PC-3 (cell line): ENCODE measurements at regions not wholly inside any gene's neighbourhood (a gene's known extent, or its start where the extent isn't known, plus 50 kb on each side); places are given as distances from the start of the nearest gene placed in this dataset.

Experiments
- EZH2 ChIP-seq: fragments of 300-600 bp; sonication (generic); IDR thresholded peaks from one replicate; pipeline ENCODE4 v1.6.1; 2017; ENCODE audit warnings: antibody characterized with exemption, mild to moderate bottlenecking, low read length; ENCODE audit not compliant: unreplicated experiment
- TF ChIP-seq, protein P1 (sequence below): fragments of 300-600 bp; sonication (generic); conservative IDR thresholded peaks from 2 replicates; pipeline ENCODE4 v1.5.1; 2017; ENCODE audit warnings: antibody characterized with exemption, low read depth, mild to moderate bottlenecking, low read length

DNA sequence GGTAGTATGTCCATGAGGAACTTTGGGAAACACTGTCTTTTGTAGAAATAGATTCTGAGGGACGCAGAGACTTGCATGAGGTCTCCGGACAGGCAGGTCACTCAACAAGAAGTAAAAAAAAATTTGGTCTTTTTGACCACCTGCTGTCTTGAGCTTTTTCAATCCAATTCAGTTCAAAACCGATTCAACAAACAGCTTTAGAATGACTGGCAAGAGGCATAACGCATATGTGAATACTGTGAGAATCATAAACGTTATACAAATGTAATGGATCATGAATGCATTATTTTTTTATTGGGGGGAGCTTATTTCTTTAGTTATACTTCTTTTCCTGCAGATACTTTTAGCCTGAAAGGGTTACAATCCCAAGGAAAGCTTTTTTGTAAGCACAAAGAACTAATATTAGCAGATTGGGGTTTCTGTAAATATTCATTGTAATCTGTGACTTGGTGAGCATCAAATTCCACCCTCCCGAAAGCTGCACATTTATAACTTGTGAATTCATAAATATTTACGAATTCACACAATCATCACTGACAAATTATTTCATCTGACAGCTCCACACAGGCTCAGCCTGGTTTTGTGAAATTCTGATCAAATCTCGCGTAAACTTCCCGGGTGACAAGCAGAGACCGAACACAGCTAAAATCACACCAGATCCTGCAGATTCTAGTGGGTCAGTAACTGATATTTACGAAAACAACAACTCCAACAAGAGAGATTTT lies 507.7 kb downstream of the MN1 start:
- TF ChIP-seq, protein P1, sequence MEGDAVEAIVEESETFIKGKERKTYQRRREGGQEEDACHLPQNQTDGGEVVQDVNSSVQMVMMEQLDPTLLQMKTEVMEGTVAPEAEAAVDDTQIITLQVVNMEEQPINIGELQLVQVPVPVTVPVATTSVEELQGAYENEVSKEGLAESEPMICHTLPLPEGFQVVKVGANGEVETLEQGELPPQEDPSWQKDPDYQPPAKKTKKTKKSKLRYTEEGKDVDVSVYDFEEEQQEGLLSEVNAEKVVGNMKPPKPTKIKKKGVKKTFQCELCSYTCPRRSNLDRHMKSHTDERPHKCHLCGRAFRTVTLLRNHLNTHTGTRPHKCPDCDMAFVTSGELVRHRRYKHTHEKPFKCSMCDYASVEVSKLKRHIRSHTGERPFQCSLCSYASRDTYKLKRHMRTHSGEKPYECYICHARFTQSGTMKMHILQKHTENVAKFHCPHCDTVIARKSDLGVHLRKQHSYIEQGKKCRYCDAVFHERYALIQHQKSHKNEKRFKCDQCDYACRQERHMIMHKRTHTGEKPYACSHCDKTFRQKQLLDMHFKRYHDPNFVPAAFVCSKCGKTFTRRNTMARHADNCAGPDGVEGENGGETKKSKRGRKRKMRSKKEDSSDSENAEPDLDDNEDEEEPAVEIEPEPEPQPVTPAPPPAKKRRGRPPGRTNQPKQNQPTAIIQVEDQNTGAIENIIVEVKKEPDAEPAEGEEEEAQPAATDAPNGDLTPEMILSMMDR, result no peak
- TF ChIP-seq EZH2, result no peak
